Stimulated activated CD4-positive, alpha-beta T cell treated with anti-CD3 and anti-CD28 coated beads, Interleukin-1b, Interleukin-23, amount 100 ng/mL, for 48 hours (primary cell): ENCODE measurements at regions not wholly inside any gene's neighbourhood (a gene's known extent, or its start where the extent isn't known, plus 50 kb on each side); places are given as distances from the start of the nearest gene placed in this dataset.
"Not testable (repeated sequence)": the region's sequence is repeated elsewhere in the genome, so short reads cannot be mapped to it uniquely, and the experiment has no call there.

Source experiments
- DNase-seq: peaks from one replicate; pipeline ENCODE4 v3.0.0-alpha.2; 2020

DNA sequence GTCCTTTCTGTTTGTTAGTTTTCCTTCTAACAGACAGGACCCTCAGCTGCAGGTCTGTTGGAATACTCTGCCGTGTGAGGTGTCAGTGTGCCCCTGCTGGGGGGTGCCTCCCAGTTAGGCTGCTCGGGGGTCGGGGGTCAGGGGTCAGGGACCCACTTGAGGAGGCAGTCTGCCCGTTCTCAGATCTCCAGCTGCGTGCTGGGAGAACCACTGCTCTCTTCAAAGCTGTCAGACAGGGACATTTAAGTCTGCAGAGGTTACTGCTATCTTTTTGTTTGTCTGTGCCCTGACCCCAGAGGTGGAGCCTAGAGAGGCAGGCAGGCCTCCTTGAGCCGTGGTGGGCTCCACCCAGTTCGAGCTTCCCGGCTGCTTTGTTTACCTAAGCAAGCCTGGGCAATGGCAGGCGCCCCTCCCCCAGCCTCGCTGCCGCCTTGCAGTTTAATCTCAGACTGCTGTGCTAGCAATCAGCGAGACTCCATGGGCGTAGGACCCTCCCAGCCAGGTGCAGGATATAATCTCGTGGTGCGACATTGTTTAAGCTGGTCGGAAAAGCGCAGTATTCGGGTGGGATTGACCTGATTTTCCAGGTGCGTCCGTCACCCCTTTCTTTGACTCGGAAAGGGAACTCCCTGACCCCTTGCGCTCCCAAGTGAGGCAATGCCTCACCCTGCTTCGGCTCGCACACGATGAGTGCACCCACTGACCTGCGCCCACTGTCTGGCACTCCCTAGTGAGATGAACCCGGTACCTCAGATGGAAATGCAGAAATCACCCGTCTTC, 2002.0 kb upstream of the CDH6 start:
- not testable (repeated sequence) for DNase-seq

- not testable (repeated sequence) for DNase-seq
Measured at GRCh38 chr5:29190398-29190797, 2003.1 kb upstream of the CDH6 start.

DNA sequence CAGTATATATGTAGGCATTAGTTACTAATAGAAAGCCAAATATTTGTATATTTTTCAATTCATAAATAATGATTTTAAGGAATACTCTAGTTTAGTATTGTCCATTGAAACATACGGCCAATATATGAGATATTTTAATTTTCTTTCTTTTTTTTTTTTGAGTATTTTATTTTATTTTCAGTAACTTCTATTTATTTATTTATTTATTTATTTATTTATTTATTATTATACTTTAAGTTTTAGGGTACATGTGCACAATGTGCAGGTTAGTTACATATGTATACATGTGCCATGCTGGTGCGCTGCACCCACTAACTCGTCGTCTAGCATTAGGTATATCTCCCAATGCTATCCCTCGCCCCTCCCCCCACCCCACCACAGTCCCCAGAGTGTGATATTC, 2007.1 kb upstream of the CDH6 start:
- DNase-seq: not testable (repeated sequence)

GRCh38 chr5:29185558-29185957, 2007.9 kb upstream of the CDH6 start:
- DNase-seq: no peak

DNA sequence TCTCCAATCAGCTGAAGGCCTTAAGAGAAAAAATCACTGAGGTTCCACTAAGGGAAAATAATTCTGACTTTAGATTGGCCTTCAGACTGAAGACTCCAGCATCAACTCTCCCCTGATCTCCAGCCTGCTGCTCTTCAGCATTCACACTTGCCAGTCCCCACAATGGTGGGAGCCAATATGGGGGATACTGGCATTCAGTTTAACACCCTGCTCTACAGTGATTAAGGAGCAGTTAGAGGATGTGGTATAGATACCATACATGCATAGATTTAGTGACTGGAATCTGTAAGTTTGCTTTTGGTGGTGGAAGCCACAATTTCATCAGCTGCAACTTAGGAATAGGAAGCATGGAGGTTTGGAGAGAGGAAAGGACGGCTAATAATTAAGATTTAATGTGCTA, 2017.7 kb upstream of the CDH6 start:
- no peak for DNase-seq

GRCh38 chr5:29170599-29170998, 2022.9 kb upstream of the CDH6 start:
- DNase-seq: no peak

GRCh38 chr5:29169886-29170285, 2023.6 kb upstream of the CDH6 start:
- no peak for DNase-seq

GRCh38 chr5:29162297-29162696, 2031.2 kb upstream of the CDH6 start:
- DNase-seq: no peak

DNA sequence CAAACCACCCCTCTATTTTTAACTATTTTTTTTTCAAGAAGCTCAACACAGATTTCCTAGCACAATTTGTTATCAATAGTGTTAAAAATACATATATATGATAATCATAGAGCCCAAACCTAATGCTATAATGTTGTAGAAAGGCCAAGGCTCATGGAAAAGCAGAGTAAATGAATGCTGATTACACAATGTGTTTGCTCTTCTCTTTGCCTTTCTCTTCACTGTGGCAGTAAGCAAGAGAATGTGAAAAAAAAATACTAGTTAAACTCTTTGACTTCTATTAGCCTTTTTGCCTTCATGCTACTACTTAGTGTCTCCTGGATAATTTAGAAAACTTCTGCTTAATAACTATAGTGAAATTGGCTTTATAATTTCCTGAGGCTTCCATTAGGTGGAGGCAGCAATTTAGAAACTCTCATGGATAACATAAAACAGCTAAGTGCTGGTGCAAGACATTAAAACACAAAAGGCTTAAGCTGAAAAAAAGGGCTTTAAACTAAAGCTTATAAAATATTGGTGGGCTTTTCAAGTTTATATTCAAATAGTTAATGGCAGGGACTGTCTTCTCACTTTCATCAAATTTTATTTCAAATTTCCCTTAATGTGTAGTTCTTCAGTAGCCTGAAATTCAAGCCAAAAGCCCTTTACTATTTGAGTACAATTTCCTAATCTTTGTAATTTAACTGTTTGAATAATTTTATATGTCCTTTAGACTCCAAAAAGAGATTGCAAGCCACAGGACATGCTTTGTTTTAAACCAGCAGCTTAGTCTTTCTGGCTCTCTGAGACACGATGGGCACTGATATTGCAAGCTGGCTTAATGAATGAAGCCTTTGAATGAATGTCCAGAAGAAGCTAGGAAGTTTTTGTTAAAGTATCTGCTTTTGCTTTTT, 2031.8 kb upstream of the CDH6 start:
- no peak for DNase-seq

- DNase-seq: no peak
Measured at GRCh38 chr5:29157975-29158374, 2035.5 kb upstream of the CDH6 start.

DNA sequence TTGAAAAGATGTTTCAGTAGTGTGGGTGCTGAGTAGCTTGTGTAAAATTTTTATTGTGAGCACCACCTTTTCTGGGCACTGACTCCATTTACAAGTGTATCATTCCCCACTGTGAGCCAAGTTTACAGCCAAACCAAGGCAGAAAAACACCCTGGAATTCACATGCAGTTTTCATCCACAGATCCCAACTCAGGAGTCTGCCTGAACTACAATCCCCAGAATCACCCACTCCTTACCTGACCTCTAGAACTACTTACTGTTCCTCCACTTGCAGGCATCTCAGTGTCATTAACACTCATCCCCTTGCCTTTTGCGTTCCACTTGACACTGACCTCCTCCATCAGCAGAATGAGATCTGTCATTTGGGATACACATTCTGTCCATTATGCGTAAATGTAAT, 2042.6 kb upstream of the CDH6 start:
- DNase-seq: no peak

DNA sequence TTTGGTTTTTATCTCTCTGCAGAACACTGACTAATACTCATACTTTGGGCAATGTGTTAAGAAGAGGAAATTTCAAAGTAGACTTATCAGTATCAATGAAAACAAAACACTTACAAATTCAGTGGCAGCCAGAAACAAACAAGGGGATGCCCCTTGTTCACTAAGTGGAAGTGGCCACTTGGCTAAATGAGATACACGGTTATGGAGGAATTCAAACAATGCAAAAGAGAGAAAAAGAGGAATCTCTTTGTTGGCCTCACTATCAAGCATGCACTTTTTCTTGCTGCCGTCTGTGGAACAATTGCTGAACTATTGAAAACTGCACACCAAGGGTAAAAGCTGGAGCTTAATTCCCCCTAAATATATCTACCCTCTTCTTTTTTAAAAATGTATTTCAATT, 2044.9 kb upstream of the CDH6 start:
- no peak for DNase-seq

GRCh38 chr5:29148073-29148472, 2045.4 kb upstream of the CDH6 start:
- no peak for DNase-seq

- DNase-seq: no peak
Measured at GRCh38 chr5:29143266-29143665, 2050.2 kb upstream of the CDH6 start.

GRCh38 chr5:29134418-29134817, 2059.1 kb upstream of the CDH6 start:
- DNase-seq: no peak

DNA sequence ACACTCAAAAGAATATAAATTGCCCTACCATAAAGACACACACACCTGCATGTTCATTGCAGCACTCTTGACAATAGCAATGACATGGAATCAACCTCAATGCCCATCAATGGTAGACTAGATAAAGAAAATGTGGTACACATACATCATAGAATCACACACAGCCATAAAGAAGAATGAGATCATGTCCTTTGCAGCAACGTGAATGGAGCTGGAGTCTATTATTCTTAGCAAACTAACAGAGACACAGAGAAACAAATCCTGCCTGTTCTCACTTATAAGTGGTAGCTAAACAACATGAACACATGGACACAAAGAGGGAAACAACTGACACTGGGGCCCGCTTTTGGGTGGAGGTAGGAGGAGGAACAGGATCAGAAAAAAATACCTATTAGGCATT, 2062.2 kb upstream of the CDH6 start:
- DNase-seq: no peak

DNA sequence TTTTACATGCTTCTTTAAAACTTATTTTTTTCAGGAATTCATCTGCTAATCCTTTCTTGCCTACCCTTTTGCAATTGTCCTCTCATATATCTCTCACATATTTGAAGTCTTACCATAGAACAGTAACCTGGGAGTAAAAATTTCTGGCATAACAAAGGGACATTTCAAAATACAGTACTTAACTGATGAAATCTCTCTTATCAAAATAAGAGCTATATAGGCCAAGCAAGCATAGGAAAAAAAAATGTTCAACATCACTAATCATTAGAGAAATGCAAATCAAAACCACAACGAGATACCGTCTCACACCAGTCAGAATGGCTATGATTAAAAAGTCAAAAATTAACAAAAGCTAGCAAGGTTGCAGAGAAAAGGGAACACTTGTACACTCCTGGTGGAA, 2062.7 kb upstream of the CDH6 start:
- no peak for DNase-seq

DNA sequence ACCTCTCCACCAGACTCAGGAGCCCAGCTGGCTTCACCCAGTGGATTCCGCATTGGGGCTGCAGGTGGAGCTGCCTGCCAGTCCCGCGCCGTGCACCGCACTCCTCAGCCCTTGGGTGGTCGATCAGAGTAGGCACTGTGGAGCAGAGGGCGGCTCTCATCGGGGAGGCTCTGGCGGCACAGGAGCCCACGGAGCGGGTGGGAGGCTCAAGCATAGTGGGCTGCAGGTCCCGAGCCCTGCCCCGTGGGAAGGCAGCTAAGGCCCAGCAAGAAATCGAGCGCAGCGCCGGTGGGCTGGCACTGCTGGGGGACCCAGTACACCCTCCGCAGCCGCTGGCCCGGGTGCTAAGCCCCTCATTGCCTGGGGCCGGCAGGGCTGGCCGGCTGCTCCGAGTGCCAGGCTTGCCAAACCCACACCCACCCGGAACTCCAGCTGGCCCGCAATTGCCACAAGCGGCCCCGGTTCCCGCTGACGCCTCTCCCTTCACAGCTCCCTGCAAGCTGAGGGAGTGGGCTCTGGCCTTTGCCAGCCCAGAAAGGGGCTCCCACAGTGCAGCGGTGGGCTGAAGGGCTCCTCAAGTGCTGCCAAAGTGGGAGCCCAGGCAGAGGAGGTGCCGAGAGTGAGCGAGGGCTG, 2065.8 kb upstream of the CDH6 start:
- not testable (repeated sequence) for DNase-seq

DNA sequence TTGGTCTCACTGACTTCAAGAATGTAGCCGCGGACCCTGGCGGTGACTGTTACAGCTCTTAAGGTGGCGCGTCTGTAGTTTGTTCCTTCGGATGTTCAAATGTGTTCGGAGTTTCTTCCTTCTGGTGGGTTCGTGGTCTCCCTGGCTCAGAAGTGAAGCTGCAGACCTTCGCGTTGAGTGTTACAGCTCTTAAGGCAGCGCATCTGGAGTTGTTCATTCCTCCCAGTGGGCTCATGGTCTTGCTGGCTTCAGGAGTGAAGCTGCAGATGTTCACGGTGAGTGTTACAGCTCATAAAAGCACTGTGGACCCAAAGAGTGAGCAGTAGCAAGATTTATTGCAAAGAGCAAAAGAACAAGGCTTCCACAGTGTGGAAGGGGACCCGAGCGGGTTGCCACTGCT, 2067.0 kb upstream of the CDH6 start:
- not testable (repeated sequence) for DNase-seq

- no peak for DNase-seq
Measured at GRCh38 chr5:29122306-29122705, 2071.2 kb upstream of the CDH6 start.

DNA sequence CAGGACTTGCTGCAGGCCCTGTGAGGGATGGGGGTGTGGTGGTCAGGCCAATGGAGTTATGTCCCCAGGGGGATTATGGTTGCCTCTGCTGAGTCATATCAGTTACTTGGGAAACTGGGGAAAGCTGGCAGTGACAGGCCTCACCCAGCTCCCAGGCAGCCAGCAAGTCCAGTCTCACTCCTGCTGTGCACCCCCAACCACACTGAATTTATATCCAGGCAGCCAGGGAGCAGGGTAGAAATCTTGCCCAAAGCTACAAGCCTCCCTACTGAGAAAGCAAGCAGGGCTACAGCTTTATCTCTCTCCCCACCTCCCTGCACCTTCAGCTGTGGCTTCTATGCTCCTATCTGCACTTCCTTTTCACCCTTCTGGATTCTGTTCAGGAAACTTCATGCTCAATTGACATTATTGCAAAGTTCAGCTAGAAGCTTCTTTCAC, 2076.0 kb upstream of the CDH9 start:
- no peak for DNase-seq

GRCh38 chr5:29113516-29113915, 2075.1 kb upstream of the CDH9 start:
- no peak for DNase-seq

DNA sequence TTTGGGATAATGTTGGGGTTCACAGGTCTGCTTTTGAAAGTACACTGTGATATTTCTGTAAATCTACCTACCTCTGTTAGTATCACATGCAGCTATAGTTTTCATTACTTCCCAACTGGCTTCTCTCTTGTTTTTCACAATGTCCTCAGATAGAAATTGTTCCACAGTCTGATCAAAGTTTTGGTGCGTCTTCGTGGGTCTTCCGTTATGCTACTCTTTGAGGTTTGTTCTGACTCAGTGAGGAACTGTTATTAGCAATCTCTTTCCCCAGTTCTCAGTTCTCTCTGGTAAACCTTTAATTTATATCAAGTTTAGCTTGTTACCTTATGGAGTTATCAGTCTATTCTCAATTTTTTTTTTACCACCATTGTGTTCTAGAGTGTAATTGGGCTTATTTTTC, 2061.2 kb upstream of the CDH9 start:
- no peak for DNase-seq
